GM18873 (cell line): ENCODE measurements at regions not wholly inside any gene's neighbourhood (a gene's known extent, or its start where the extent isn't known, plus 50 kb on each side); places are given as distances from the start of the nearest gene placed in this dataset.
"Not testable (repeated sequence)": the region's sequence is repeated elsewhere in the genome, so short reads cannot be mapped to it uniquely, and the experiment has no call there.

Experiments used
- ATAC-seq: cut with Tn5 transposase; IDR thresholded peaks from one replicate; pipeline ENCODE4 v1.9.1; 2021; ENCODE audit warnings: mild to moderate bottlenecking, moderate library complexity, moderate number of reproducible peaks; ENCODE audit not compliant: unreplicated experiment, low FRiP score

DNA sequence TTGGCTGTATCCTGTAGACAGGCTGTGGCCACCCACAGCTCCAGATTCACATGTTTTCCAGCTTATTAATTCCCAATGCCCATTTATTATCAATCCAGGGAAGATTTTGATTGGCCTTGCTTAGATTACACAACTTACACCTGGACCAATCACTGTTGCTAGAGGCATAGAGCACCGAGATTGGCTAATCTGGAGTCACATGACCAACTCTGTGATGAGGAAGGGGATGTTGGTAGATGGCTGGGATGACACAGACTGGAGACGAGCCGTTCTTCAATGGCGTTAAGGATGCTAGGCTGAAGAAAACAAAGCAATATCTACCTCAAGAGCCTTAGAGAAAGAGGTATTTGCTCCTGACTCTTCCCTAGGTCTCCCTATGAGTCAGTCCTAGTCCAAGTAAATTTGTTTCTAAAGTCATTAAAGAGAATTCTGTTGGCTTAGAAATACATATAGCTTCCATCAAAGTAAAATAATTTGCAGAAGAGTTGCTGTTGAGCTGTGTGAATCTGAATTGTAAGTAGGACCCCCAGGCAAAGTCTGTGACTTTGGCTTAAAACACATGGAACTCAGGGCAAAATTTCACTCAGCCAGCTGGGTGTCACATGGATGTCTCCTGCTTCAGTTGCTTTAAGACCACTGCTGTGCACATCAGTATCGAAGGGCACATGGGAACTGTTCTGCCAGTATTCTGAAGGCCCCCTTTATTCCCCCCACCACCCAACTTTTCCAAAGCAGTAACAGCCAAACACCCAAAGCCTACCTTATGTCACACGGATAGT is 326.4 kb upstream of the KLF4 start:
- ATAC-seq: no peak

DNA sequence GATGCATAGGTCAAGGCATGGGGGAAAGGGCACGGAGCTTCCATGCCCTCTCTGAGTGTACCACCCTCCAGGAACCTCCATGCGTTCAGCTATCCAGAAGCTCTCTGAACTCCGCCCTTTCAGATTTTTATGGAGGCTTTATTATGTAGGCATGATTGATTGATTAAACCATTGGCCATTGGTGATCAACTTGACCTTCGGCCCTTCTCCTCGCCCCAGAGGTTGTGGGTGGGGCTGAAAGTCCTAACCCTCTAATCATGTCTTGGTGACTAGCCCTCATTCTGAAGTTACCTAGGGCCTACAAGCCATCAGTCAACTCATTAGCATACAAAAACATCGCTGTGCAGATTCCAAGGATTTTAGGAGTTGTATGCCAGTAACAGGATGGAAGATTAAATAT is 323.7 kb upstream of the KLF4 start:
- no peak for ATAC-seq

DNA sequence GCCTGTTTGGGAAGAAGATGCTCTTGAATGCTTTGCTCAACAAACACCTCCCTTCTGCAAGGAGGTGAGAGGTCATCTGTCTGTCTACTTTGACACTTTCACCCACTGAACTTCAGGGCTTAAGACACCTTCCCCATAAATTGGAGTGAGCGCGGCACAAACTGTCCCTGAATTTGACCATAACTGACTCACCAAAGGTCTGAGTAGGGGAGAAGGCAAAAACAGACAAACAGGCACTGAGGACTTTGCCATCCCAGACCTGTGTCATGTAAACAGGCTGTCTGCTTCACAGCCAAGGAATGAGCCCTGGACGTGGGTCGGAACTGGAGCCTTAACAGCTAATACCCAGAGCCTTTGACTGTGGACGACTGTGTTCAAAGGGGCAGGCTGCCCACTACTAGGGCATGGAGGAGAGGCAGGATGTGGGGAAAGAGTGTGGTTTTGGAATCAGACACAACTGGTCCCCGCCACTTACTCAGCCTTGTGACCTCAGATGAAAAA is 320.9 kb upstream of the KLF4 start:
- no peak for ATAC-seq

DNA sequence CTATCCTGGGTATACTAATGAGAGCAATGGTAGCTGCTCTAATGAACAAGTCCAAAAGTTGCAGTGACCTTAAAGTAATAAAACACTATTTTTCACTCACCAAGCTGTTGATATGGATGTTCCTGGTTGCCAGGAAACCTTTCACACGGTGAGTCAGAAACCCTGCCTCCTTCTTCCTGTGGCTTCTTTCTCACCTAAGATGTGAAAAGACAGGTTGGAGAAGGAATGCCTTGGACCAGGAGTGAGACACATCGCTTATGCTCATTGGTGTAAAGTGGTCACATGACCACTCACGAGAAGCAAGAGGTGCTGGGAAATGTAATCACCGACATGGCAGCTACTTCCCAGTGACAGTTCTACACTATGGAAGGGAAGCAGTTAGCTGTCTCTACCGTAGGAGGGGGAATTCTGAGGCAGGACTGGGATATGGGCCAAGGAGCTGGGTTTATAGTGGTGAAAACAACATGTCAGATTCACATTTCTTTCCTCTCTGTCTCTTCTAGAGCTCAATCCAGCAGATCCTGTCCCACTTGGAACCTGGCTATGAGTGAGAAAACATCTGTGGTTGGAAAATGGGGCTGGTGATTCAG is 320.4 kb upstream of the KLF4 start:
- no peak for ATAC-seq

DNA sequence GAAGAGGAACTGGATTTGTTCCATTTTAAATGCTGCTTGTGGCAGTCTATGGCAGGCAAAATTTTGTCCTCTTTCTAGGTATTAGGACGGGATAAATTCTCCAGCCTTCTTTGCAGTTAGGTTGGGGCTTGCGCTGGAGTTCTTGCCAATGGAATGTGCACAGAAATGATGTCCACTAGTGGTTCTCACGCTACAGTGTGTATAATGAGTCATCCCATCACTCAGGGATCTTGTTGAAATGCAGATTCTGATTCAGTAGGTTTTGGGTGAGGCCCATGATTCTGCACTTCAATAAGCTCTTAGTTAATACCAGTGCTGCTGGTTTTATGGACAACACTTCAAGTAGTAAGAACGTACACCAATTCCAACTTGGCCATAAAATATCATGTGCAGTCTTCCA is 317.6 kb upstream of the KLF4 start:
- no peak for ATAC-seq

DNA sequence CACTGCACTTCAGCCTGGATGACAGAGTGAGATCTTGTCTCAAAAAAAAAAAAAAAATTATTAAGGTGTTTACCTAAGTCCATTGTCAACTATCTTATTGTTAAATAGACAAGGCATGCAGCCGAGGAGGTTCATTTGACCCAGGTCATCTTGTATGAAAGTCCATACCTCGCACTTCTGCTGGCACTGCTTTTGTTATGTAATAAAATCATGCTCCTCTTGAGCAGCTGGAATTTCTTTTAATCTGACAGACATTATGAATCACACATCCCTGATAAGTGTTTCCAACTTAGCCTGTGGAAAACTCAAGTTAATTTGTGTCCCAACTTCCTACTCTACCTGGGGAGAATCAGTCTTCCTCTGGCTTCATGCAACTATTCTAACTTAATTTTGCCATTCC is 315.6 kb upstream of the KLF4 start:
- ATAC-seq: no peak

DNA sequence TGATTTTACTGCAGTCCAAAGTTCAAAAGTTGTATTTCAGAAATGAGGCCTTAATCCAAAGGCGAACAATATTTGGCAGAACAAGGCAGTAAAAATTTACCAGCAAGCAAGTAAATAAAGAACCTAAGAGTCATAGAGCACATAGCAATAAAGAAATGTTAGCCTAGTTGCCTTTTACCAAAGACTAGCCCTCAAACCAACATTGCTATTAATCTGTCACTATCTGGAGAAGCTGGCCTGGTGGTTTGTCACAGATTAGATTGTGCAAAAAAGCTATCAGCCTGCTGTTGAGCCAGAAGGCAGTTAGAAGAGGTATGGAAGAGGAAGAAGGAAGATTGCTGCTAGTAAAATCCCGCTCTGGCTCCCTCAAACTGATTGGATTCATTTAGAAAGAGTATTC is 304.7 kb upstream of the KLF4 start:
- no peak for ATAC-seq

DNA sequence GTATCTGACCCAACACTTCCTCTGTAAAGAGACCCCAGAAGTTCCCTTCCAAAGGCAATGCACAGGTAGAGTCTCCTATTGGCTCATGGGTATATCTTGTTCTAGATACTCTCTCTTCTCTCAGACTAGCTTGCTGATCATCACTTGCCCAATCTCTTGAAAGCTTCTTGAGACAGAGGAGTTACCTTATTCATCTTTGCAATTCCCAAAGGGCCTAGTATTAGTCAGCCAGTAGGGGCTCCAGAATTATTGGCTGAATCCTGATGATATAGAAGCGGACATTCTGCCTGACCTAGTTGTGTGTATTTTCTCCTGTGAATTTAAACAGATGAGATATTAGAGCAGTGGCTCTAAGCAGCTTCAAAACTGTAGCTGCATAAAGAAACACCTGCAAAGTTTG is 304.0 kb upstream of the KLF4 start:
- ATAC-seq: no peak

DNA sequence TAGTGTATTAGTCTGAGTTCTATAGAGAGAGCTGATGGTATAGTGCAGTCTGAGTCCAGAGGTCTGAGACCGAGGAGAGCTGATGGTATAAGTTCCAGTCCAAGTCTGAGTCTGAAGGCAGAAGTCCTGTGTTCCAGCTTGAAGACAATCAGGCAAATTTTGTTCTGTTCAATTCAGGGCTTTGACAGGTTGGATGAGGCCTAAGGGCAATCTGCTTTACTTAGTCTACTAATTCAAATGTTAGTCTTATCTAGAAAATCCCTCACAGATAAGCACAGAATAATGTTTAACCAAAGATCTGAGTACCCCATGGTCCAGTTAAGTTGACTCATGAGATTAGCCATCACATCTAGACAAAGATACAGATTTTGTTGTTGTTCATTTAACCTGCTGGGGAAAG is 303.0 kb upstream of the KLF4 start:
- no peak for ATAC-seq

DNA sequence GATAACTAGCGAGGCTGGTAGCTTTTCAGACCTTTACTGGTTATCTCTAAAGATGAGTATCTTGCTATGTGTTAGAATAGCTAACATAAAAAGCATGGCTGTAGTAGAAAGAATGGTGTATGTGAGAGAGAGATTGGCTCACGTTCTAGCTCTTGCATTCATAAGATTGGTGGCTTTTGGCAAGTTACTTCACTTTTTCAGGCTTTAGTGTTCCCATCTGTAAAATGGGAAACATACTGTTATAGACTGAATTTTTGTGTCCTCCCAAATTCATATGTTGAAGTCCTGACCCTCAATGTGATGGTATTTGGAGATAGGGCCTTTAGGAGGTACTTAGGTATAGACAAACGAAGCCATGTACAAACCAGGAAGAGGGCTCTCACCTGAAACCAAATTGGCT is 302.4 kb upstream of the KLF4 start:
- no peak for ATAC-seq

DNA sequence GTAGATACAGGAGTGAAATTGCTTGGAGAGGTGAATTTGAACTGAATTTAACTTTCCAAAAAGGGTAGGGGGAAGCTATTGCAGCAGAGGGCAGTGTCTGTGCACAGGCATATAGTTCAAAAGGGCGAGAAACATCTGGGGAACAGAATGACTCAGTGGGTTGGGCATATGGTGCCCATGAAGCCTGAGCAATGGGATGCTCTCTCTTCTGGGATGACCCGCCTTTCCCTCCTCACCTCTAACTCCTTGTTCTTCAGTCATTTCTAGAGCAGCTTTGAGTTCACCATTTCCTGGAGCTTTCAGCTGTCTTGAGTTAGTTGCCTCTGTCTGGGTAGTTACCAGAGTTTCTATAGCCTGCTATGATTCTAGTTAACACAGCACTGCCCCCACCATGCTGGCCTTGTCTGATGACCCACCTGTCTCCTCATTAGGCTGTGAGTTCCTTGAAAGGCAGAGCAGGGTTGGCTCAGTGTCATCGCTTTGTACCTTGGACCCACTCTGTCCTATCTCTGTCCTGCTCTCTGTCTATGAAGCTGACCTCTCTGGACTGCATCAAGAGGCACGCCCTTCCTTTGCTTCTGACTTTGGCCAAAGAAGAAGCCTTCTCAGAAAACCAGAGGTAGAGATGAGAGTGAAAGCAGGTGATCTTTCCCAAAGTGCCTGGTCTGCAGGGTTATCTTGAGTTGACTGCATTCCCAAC is 299.6 kb upstream of the KLF4 start:
- ATAC-seq: no peak

DNA sequence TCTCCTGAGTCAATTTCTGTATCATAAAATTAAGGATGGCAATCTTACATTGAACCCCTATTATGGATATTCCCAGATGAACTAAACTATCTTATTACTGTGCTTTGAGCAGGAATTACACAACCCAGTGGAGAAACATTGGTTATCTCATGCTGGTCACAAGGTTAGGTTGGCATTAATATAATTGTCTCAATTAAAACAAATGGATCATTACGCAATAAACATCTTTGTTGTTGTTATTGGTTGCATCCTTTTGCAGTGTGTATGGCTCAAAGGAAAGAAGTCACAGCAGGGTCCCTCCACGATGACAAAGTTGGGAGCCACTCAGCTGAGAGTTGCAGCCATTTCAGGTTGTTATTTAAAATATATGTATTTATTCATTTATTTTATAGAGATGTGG is 297.0 kb upstream of the KLF4 start:
- ATAC-seq: no peak

DNA sequence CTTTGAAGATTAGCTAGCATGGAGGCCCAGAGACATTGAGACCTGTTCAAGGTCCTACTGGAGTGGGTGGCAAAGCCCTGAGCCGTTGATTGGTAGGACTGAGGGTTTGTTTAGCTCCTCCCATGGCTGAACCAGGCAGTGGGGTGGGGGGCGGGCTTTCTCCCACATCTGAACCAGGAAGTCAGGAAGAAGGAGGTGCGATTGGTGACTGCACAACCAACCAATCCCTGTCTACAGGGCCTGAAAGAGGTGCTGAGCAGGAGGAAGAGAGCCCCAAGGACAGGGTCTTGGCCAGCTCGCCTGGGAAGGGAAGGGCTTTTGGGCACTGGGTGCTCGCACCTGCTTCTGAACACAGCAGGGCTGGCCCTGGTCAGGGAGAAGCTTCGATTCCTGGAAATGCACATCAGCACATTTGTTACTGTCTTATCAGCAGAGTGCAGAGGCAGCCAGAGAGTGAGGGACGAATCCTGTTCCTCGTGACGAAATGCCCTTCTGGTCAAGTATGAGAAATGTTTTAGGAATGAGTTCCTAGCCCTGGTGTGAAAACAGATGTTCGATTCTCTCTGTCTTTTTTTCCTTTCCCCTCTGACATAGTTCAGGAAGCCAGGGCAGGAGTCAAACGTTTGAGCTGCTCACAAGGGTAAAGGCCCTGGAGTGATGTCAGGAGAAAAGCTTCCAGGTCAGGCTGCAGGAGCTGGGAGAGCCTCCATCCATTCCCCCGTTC is 294.8 kb upstream of the KLF4 start:
- no peak for ATAC-seq

DNA sequence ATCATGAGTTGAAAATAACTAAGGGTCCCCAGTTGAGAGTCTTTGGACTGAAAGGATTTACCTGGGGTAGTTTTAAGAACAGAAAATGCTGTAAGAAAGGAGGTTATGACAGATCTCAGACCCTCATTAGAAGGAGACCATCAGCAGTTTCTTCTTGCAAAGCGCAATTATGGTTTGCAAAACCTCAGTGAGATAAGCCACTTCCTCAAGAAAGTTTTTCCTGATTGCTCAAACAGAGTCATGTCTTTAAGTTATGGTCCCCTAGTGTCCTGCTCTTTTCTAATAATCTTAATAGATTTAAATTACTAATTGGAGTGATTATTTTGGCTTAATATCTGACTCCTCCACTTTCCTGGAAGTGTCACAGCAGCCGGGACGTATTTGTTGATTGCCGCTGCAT is 293.2 kb upstream of the KLF4 start:
- no peak for ATAC-seq

DNA sequence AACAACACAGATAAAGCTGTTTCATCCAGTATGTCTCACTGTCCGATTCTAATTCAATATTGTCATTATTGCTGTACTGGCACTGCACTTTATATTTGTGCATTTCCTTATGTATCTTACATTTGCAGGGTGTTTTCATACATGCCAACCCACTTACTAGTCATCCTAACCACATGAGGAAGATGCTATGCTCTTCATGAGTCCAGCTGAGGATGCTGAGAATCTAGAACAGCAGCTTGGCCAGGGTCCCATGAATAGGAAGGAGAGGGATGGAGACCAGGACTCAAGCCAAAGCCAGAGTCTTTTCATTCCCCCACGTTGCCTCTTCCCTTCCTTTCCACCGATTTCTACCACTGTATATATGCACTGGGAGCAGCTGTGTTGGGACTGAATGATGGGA is 292.8 kb upstream of the KLF4 start:
- ATAC-seq: no peak

DNA sequence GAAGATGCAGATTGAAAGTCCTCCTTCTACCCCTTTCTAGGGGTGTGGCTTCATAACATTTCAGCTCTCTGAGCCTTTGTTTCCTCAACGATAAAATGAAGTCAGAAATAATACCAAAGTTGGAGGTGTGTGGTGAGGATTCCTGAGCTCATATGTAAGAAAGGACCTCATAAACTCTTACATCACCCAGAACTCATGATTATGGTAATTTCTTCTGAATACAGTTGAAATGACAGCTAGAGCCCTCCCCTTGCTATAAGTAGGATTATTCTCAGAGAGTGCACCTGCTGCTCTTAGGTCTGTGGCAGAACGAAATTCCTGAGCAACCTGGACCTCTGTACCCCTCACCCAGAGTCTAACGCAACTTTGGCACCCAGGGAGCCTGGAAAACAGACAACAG is 291.4 kb upstream of the KLF4 start:
- ATAC-seq: no peak

DNA sequence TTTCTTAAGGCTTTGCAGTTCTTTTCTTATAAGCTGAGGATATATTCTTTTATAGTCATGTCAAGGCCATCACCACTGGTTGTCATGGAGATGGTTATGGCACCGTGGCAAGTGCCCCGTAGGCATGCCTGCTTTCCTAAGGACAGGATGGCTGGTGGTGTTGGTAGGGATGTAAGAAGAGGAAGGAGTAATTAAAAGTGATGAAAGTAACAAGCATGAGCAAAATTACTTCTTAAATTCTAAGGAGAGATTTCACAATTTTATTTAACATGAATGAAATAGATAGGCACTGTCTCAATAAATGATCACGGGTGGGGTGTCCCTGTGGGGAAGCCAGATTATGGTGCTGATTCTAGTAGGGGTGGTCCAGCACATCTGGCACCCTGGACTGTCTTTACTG is 290.2 kb upstream of the KLF4 start:
- ATAC-seq: no peak

DNA sequence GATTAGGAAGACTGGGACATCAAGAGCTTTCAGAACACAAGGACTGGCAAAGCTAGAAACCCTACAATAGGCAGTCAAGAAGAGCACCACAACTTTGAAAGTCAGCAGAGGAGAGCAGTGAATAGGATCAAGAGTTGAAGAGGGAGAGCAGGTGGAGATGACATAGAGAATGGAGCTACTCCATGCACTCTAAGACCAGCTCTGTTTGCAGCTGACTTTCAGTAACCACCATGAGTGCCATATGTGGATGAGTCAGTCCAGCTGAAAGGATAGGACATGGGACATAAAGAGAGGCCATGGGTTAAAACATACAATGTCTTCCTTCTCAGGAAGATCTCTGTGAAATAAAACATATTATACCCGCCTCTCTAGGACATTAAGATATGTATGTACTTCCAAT is 289.1 kb upstream of the KLF4 start:
- ATAC-seq: no peak

DNA sequence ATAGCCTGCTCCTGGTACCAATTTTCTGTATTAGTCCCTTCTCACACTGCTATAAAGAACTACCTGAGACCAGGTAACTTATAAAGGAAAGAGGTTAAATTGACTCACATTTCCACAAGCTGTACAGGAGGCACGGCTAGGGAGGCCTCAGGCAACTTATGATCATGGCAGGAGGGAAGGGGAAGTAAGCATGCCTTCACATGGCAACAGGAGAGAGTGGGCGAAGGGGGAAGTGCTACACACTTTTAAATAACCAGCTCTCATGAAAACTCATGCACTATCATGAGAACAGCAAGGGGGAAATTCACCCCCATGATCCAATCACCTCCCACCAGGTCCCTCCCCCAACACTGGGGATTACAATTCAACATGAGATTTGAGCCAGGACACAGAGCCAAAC is 284.5 kb upstream of the KLF4 start:
- ATAC-seq: not testable (repeated sequence)

DNA sequence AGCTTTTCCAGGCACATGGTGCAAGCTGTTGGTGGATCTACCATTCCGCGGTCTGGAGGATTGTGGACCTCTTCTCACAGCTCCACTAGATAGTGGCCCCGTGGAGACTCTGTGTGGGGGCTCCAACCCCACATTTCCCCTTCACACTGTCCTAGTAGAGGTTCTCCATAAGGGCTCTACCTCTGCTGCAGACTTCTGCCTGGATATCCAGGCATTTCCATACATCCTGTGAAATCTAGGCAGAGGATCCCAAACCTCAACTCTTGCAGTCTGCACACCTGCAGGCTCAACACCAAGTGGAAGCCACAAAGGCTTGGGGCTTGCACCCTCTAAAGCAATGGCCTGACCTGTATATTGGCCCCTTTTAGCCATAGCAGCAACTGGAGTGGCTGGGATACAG is 283.4 kb upstream of the KLF4 start:
- no peak for ATAC-seq

DNA sequence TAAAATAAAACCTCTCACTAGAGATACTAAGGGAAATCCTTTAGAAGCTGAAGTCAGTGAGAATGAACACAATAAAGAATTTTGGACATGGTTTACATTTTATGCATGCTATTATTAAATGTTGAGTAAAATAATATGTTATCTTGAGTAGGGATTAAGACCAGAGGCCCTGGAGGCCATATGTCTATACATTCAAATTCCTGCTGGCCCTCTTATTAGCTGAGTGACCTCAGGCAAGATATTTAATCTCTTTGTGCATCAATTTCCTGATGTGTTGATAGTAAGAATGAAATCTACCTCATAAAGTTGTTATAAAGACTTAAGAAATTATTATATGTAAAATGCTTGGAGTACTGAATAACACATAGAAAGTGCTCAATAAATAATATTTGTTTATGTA is 281.1 kb upstream of the KLF4 start:
- ATAC-seq: no peak
